ENCODE measurements at regions not wholly inside any gene's neighbourhood (a gene's known extent, or its start where the extent isn't known, plus 50 kb on each side); places are given as distances from the start of the nearest gene placed in this dataset.

- H3K79me2 ChIP-seq (ENCODE audit: low read depth), result no peaks in the 10 kb centered on the region
- no peak overlapping the region for H2AFZ ChIP-seq (replicated peaks)
- no peak for TF ChIP-seq EZH2phosphoT487 (IDR thresholded peaks at IDR 0.05)
- no peak for TF ChIP-seq EZH2 (IDR thresholded peaks at IDR 0.05)
- TF ChIP-seq CTCF (IDR thresholded peaks at IDR 0.05), result no peak
- no peaks in the 10 kb centered on the region for H3K27me3 ChIP-seq
- no peaks in the 10 kb centered on the region for H3K4me1 ChIP-seq
- Mint-ChIP-seq H3K36me3 (no peaks in the 10 kb centered on the region), H3K4me3 (no peak overlapping the region), H3K9me3 (no peaks in the 10 kb centered on the region), H3K27me3 (ENCODE audit: insufficient read depth, low read depth) (no peaks in the 10 kb centered on the region), H3K4me1 (no peaks in the 10 kb centered on the region), H3K27ac (no peak overlapping the region)
- H4K20me1 ChIP-seq (ENCODE audit: low read depth), result no peaks in the 10 kb centered on the region
- H3K36me3 ChIP-seq, result no peaks in the 10 kb centered on the region
- no peak for DNase-seq (ENCODE audit: low spot score)
- no peaks in the 10 kb centered on the region for H3K9me3 ChIP-seq (ENCODE audit: low read depth)
- no peak overlapping the region for H3K27ac ChIP-seq
- no peak overlapping the region for H3K4me3 ChIP-seq
- H3F3A ChIP-seq (ENCODE audit: low read depth), result no peaks in the 10 kb centered on the region
- H3K9ac ChIP-seq, result no peak overlapping the region
- H3K4me2 ChIP-seq, result no peak overlapping the region
Measured at GRCh38 chr5:130549884-130550561, 615.0 kb downstream of the HINT1 start.

- Histone ChIP-seq H3K36me3 (no peaks in the 10 kb centered on the region), H3K9me3 (ENCODE audit: low read depth) (peaks cover 7% of the 10 kb centered on the region), H3K27ac (no peak overlapping the region), H4K20me1 (ENCODE audit: low read depth) (no peaks in the 10 kb centered on the region), H3K79me2 (ENCODE audit: low read depth) (no peaks in the 10 kb centered on the region), H3K4me2 (no peak overlapping the region), H3F3A (ENCODE audit: low read depth) (no peaks in the 10 kb centered on the region), H3K4me3 (no peak overlapping the region), H3K9ac (no peak overlapping the region), H3K27me3 (no peaks in the 10 kb centered on the region), H2AFZ (replicated peaks) (no peak overlapping the region), H3K4me1 (no peaks in the 10 kb centered on the region)
- DNase-seq (ENCODE audit: low spot score), result no peak
- H3K4me1 Mint-ChIP-seq, result no peaks in the 10 kb centered on the region
- H3K9me3 Mint-ChIP-seq, result peaks cover 3% of the 10 kb centered on the region
- no peak overlapping the region for H3K4me3 Mint-ChIP-seq
- no peaks in the 10 kb centered on the region for H3K27me3 Mint-ChIP-seq (ENCODE audit: insufficient read depth, low read depth)
- H3K36me3 Mint-ChIP-seq, result no peaks in the 10 kb centered on the region
- H3K27ac Mint-ChIP-seq, result no peak overlapping the region
- TF ChIP-seq EZH2 (IDR thresholded peaks at IDR 0.05), result no peak
- TF ChIP-seq CTCF (IDR thresholded peaks at IDR 0.05), result no peak
- TF ChIP-seq EZH2phosphoT487 (IDR thresholded peaks at IDR 0.05), result no peak
Measured at GRCh38 chr5:130546211-130546610, 618.8 kb downstream of the HINT1 start.

DNA sequence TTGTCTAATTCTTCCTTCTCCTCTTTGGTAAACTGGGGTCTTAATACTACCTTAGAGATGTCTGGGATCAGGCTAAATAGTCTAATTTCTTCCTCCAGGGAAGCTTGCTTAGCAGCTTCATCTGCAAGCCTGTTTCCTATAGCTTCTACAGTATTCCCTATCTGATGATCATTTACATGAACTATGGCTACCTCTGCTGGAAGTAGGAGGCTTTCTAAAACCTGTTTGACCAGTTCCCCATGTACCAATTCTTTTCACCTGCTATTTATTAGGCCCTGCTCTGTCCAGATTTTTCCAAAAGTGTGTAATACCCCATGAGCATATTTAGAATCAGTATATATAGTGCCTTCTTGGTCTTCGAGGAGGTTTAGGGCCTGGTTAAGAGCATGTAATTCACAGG is 619.8 kb downstream of the HINT1 start:
- Histone ChIP-seq H3K9ac (no peak overlapping the region), H2AFZ (replicated peaks) (no peak overlapping the region), H3K36me3 (no peaks in the 10 kb centered on the region), H3K4me2 (no peak overlapping the region), H3K4me3 (no peak overlapping the region), H4K20me1 (ENCODE audit: low read depth) (no peaks in the 10 kb centered on the region), H3K4me1 (no peaks in the 10 kb centered on the region), H3K27me3 (no peaks in the 10 kb centered on the region), H3F3A (ENCODE audit: low read depth) (no peaks in the 10 kb centered on the region), H3K27ac (no peak overlapping the region), H3K79me2 (ENCODE audit: low read depth) (no peaks in the 10 kb centered on the region), H3K9me3 (ENCODE audit: low read depth) (peaks cover 7% of the 10 kb centered on the region)
- TF ChIP-seq EZH2phosphoT487 (IDR thresholded peaks at IDR 0.05), result no peak
- no peak for TF ChIP-seq EZH2 (IDR thresholded peaks at IDR 0.05)
- no peak for TF ChIP-seq CTCF (IDR thresholded peaks at IDR 0.05)
- Mint-ChIP-seq H3K4me1 (no peaks in the 10 kb centered on the region), H3K27ac (no peak overlapping the region), H3K27me3 (ENCODE audit: insufficient read depth, low read depth) (no peaks in the 10 kb centered on the region), H3K4me3 (no peak overlapping the region), H3K9me3 (peaks cover 3% of the 10 kb centered on the region), H3K36me3 (no peaks in the 10 kb centered on the region)
- DNase-seq (ENCODE audit: low spot score), result no peak

All from neural progenitor cell (in vitro differentiated cells).